Lower leg skin (tissue), 3 donors: ENCODE measurements at regions not wholly inside any gene's neighbourhood (a gene's known extent, or its start where the extent isn't known, plus 50 kb on each side); places are given as distances from the start of the nearest gene placed in this dataset.

Experiments
- POLR2A ChIP-seq, 2 donors: fragments of 450-650 bp; IDR thresholded peaks; one replicate each; pipeline ENCODE4 v1.6.1; 2016 to 2017; ENCODE audit warnings: antibody characterized with exemption in 2 of 2, mild to moderate bottlenecking in 1 of 2, moderate library complexity in 1 of 2
- TF ChIP-seq, protein P1 (sequence below), 3 donors: fragments of 450-650 bp; IDR thresholded peaks; one replicate each; pipeline ENCODE4 v1.5.1; 2016; ENCODE audit warnings: antibody characterized with exemption in 3 of 3, mild to moderate bottlenecking in 3 of 3, moderate library complexity in 2 of 3

DNA sequence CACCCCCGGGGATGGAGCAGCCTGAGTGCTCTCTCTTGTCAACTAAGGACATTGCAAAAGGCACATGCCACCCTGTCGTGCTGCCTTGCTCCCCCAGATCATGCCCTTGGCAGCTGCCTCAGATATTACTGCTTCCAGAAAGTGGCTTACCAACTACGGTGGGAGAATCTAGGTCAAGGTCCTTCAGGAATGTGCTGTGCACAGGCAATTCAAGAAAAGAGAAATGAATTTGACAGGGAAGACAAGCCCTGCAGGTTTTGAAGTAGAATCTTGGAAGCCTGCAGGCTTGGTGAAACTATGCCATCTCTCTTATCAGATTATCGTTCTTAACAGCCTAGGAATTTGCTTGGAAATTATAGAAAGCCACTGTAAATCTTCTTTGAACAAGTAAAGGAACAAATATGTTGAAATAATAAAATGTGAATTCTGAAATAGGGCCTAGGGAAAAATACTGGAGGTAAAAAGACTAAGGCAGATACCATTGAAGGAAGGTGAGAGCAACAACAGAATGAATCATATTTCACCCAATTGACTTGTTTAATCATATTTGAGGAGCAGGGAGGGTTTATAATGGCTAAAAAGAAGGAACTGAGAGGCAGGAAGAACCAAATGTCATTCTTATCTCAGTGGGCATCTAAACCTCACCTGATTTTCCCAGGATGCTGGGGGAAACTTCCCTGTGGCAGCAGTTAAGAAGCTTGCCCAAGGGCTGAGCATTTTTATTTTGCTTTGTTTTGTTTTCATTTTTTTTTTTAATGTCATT lies 94.0 kb upstream of the GLS start:
- no peak for TF ChIP-seq POLR2A (IDR thresholded peaks at IDR 0.05)
- TF ChIP-seq, protein P1, sequence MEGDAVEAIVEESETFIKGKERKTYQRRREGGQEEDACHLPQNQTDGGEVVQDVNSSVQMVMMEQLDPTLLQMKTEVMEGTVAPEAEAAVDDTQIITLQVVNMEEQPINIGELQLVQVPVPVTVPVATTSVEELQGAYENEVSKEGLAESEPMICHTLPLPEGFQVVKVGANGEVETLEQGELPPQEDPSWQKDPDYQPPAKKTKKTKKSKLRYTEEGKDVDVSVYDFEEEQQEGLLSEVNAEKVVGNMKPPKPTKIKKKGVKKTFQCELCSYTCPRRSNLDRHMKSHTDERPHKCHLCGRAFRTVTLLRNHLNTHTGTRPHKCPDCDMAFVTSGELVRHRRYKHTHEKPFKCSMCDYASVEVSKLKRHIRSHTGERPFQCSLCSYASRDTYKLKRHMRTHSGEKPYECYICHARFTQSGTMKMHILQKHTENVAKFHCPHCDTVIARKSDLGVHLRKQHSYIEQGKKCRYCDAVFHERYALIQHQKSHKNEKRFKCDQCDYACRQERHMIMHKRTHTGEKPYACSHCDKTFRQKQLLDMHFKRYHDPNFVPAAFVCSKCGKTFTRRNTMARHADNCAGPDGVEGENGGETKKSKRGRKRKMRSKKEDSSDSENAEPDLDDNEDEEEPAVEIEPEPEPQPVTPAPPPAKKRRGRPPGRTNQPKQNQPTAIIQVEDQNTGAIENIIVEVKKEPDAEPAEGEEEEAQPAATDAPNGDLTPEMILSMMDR (IDR thresholded peaks at IDR 0.05), result no peak
